ENCODE measurements at regions not wholly inside any gene's neighbourhood (a gene's known extent, or its start where the extent isn't known, plus 50 kb on each side); places are given as distances from the start of the nearest gene placed in this dataset.
"Not testable (repeated sequence)": the region's sequence is repeated elsewhere in the genome, so short reads cannot be mapped to it uniquely, and the experiment has no call there.

DNA sequence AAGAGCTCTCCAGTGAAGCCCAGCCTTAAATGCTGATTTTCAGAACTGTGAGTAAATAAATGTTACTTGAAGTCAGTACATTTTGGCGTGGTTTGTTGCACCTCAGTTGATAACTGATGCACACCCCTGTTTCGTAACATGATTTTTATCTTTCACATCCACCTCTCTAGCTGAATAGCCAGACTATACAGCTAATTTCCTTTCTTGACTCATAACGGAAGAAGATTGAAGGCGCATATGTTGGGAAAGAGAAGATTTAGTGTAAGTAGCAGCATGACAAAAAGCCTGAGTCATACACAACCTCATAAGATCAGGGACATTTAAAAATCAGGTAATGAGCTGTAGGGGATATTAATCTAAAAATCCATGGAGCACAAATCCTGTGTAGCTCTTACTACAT, 716.2 kb upstream of the ZP4 start:
- Mint-ChIP-seq H3K27me3 (ENCODE audit: insufficient read depth, unreplicated experiment) (peaks cover 3% of the 10 kb centered on the region), H3K4me3 (ENCODE audit: unreplicated experiment) (no peak overlapping the region), H3K36me3 (ENCODE audit: insufficient read depth, unreplicated experiment) (no peaks in the 10 kb centered on the region), H3K27ac (ENCODE audit: unreplicated experiment) (no peak overlapping the region), H3K4me1 (ENCODE audit: low read depth, unreplicated experiment) (no peaks in the 10 kb centered on the region), H3K9me3 (ENCODE audit: unreplicated experiment) (no peaks in the 10 kb centered on the region)
- no peaks in the 10 kb centered on the region for H3K27me3 ChIP-seq (replicated peaks; ENCODE audit: control insufficient read depth, insufficient read depth, low read length)
- H3K4me1 ChIP-seq: no peaks in the 10 kb centered on the region
- no peak overlapping the region for H3K4me3 ChIP-seq (ENCODE audit: low read depth, low read length)
- H3K9me3 ChIP-seq: no peaks in the 10 kb centered on the region
- intact Hi-C loops (cut with micrococcal nuclease; ENCODE audit: unreplicated experiment): no loop called here
- no peaks in the 10 kb centered on the region for H3K36me3 ChIP-seq (ENCODE audit: control insufficient read depth, insufficient read depth, low read length)
- no peak for DNase-seq
- no TSS peak for BruUV-seq (replicated peaks)
- ChIA-PET POLR2A (no interaction called here), CTCF (no interaction called here)
- TF ChIP-seq, protein P1, sequence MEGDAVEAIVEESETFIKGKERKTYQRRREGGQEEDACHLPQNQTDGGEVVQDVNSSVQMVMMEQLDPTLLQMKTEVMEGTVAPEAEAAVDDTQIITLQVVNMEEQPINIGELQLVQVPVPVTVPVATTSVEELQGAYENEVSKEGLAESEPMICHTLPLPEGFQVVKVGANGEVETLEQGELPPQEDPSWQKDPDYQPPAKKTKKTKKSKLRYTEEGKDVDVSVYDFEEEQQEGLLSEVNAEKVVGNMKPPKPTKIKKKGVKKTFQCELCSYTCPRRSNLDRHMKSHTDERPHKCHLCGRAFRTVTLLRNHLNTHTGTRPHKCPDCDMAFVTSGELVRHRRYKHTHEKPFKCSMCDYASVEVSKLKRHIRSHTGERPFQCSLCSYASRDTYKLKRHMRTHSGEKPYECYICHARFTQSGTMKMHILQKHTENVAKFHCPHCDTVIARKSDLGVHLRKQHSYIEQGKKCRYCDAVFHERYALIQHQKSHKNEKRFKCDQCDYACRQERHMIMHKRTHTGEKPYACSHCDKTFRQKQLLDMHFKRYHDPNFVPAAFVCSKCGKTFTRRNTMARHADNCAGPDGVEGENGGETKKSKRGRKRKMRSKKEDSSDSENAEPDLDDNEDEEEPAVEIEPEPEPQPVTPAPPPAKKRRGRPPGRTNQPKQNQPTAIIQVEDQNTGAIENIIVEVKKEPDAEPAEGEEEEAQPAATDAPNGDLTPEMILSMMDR (IDR thresholded peaks at IDR 0.05; ENCODE audit: insufficient read depth in 1 of 2, low read depth in 1 of 2, low read length in 1 of 2, severe bottlenecking in 1 of 2, unreplicated experiment in 1 of 2): no peak

DNA sequence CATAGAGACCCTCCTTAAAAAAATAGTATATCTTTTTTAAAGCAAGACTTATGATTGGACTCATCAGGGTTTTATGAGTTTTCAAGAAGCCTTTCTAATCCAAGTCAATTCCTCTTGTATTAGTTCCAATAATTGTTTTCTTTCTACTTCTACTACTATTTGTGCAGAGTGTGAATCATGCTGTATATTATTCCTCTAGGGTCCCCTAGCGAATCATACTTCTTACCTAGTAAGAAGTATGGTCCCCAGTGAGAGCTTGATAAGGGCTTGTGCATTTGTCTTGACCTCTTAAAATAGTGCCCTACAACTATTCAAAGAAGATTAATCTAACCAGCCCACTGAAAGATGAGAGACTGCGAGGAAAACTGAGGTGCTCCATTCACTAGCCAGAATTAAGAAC, 715.7 kb upstream of the ZP4 start:
- Histone ChIP-seq H3K4me1 (no peaks in the 10 kb centered on the region), H3K9me3 (no peaks in the 10 kb centered on the region), H3K4me3 (ENCODE audit: low read depth, low read length) (no peak overlapping the region), H3K27me3 (replicated peaks; ENCODE audit: control insufficient read depth, insufficient read depth, low read length) (no peaks in the 10 kb centered on the region), H3K36me3 (ENCODE audit: control insufficient read depth, insufficient read depth, low read length) (no peaks in the 10 kb centered on the region)
- Mint-ChIP-seq H3K4me1 (ENCODE audit: low read depth, unreplicated experiment) (no peaks in the 10 kb centered on the region), H3K27ac (ENCODE audit: unreplicated experiment) (no peak overlapping the region), H3K27me3 (ENCODE audit: insufficient read depth, unreplicated experiment) (peaks cover 3% of the 10 kb centered on the region), H3K36me3 (ENCODE audit: insufficient read depth, unreplicated experiment) (no peaks in the 10 kb centered on the region), H3K9me3 (ENCODE audit: unreplicated experiment) (no peaks in the 10 kb centered on the region), H3K4me3 (ENCODE audit: unreplicated experiment) (no peak overlapping the region)
- ChIA-PET POLR2A (no interaction called here), CTCF (no interaction called here)
- no peak for DNase-seq
- intact Hi-C loops (cut with micrococcal nuclease; ENCODE audit: unreplicated experiment): no loop called here
- no TSS peak for BruUV-seq (replicated peaks)
- TF ChIP-seq, protein P1 (IDR thresholded peaks at IDR 0.05; ENCODE audit: insufficient read depth in 1 of 2, low read depth in 1 of 2, low read length in 1 of 2, severe bottlenecking in 1 of 2, unreplicated experiment in 1 of 2): no peak

DNA sequence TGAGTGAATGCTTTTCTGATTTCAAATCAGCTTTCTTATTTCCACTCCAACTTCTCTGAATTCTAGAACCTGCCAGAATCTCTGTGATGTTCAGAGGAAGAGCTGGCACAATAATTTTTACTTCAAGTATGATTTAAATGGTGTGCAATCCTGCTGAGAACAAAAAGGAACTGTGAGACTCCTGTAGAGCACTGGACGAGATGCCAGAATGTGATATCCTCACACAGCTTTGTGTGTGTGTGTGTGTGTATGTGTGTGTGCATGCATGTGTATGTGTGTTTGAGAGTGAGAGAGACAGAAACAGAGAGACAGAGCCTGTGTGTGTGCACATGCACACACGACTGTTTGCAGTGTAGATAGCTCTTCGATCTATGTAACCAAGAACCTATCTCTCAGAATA, 713.6 kb upstream of the ZP4 start:
- Histone ChIP-seq H3K9me3 (no peaks in the 10 kb centered on the region), H3K4me1 (no peaks in the 10 kb centered on the region), H3K36me3 (ENCODE audit: control insufficient read depth, insufficient read depth, low read length) (no peaks in the 10 kb centered on the region), H3K27me3 (replicated peaks; ENCODE audit: control insufficient read depth, insufficient read depth, low read length) (no peaks in the 10 kb centered on the region), H3K4me3 (ENCODE audit: low read depth, low read length) (no peak overlapping the region)
- H3K27ac Mint-ChIP-seq (ENCODE audit: unreplicated experiment): no peak overlapping the region
- H3K9me3 Mint-ChIP-seq (ENCODE audit: unreplicated experiment): no peaks in the 10 kb centered on the region
- intact Hi-C loops (cut with micrococcal nuclease; ENCODE audit: unreplicated experiment): no loop called here
- H3K27me3 Mint-ChIP-seq (ENCODE audit: insufficient read depth, unreplicated experiment): peaks cover 6% of the 10 kb centered on the region
- DNase-seq: no peak
- no peaks in the 10 kb centered on the region for H3K4me1 Mint-ChIP-seq (ENCODE audit: low read depth, unreplicated experiment)
- CTCF ChIA-PET: no interaction called here
- POLR2A ChIA-PET: no interaction called here
- H3K4me3 Mint-ChIP-seq (ENCODE audit: unreplicated experiment): no peak overlapping the region
- BruUV-seq (replicated peaks): no TSS peak
- TF ChIP-seq, protein P1 (IDR thresholded peaks at IDR 0.05; ENCODE audit: insufficient read depth in 1 of 2, low read depth in 1 of 2, low read length in 1 of 2, severe bottlenecking in 1 of 2, unreplicated experiment in 1 of 2): no peak
- H3K36me3 Mint-ChIP-seq (ENCODE audit: insufficient read depth, unreplicated experiment): no peaks in the 10 kb centered on the region

DNA sequence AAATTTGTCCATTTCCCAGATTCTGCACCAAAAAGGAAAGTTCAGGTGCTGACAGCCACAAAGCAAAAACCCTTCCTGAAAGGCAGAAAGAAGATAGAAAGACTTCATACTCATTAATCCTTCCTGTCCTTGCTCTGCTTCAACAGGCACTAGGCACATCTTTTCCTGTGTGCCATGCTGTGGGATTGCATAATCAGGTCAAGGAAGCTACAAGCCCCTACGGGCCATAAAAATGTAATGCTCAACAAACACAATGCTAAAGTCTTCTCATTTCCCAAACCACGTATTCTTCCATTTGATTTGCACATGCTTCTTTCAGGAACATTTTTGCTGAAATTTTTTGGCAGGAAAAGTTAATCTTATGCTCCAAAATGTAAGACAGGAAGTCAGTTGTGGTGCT, 710.9 kb upstream of the ZP4 start:
- H3K4me3 Mint-ChIP-seq (ENCODE audit: unreplicated experiment); H3K9me3 Mint-ChIP-seq (ENCODE audit: unreplicated experiment); BruUV-seq (replicated peaks); POLR2A ChIA-PET; CTCF ChIA-PET; intact Hi-C loops (cut with micrococcal nuclease; ENCODE audit: unreplicated experiment); H3K36me3 ChIP-seq (ENCODE audit: control insufficient read depth, insufficient read depth, low read length); H3K27me3 ChIP-seq (replicated peaks; ENCODE audit: control insufficient read depth, insufficient read depth, low read length); H3K4me1 ChIP-seq; H3K4me3 ChIP-seq (ENCODE audit: low read depth, low read length); H3K27ac Mint-ChIP-seq (ENCODE audit: unreplicated experiment); H3K27me3 Mint-ChIP-seq (ENCODE audit: insufficient read depth, unreplicated experiment); H3K36me3 Mint-ChIP-seq (ENCODE audit: insufficient read depth, unreplicated experiment); DNase-seq; H3K9me3 ChIP-seq; H3K4me1 Mint-ChIP-seq (ENCODE audit: low read depth, unreplicated experiment): not testable (repeated sequence)

Data from Caco-2 (cell line).